Vagina (tissue), 2 donors: ENCODE measurements at regions not wholly inside any gene's neighbourhood (a gene's known extent, or its start where the extent isn't known, plus 50 kb on each side); places are given as distances from the start of the nearest gene placed in this dataset.
A peak's percentile ranks its signal among the peaks of the same experiment; 100 is the strongest.

Experiments used
- DNase-seq, 2 donors: peaks; one replicate each; pipeline ENCODE4 v3.0.0-alpha.2; 2017; ENCODE audit errors: extremely low spot score in 2 of 2
- H3K27ac ChIP-seq: fragments of 200-600 bp; sonication (generic); one replicate; pipeline ENCODE4 v1.5.1; 2019
- H3K27me3 ChIP-seq: fragments of 200-600 bp; sonication (generic); one replicate; pipeline ENCODE4 v1.5.1; 2019
- H3K36me3 ChIP-seq, 2 donors: fragments of 200-600 bp; sonication (generic); one replicate each; pipeline ENCODE4 v1.5.1; 2017 to 2019
- H3K4me1 ChIP-seq: fragments of 200-600 bp; sonication (generic); one replicate; pipeline ENCODE4 v1.5.1; 2019
- H3K4me3 ChIP-seq, 2 donors: fragments of 200-600 bp; sonication (generic); 1 replicate in 1 of 2; 2 replicates in 1 of 2; pipeline ENCODE4 v1.5.1; 2016 to 2019
- H3K9me3 ChIP-seq: fragments of 200-600 bp; sonication (generic); one replicate; pipeline ENCODE4 v1.5.1; 2019
- POLR2A ChIP-seq, 2 donors: fragments of 450-650 bp; IDR thresholded peaks; one replicate each; pipeline ENCODE4 v1.6.1; 2017; ENCODE audit warnings: antibody characterized with exemption in 2 of 2, mild to moderate bottlenecking in 2 of 2, moderate library complexity in 2 of 2
- POLR2AphosphoS5 ChIP-seq, 2 donors: sonication (generic); formaldehyde crosslinking; IDR thresholded peaks; one replicate each; pipeline ENCODE4 v1.9.0; 2017; ENCODE audit warnings: antibody characterized with exemption in 2 of 2, mild to moderate bottlenecking in 2 of 2, low read depth in 1 of 2; ENCODE audit not compliant: insufficient read depth in 1 of 2
- intact Hi-C: fragments of 100-400 bp; cut with DNase I; formaldehyde crosslinking; loops from one replicate; pipeline ENCODE4 v1.15.1; 2023
- TF ChIP-seq, protein P1 (sequence below), 3 experiments: fragments of 450-650 bp in 2 of 3; fragments of 200-600 bp in 1 of 3; sonication (generic) in 1 of 3; IDR thresholded peaks; one replicate each; pipeline ENCODE4 v1.5.1; 2017 to 2019; ENCODE audit warnings: antibody characterized with exemption in 3 of 3, mild to moderate bottlenecking in 2 of 3, moderate library complexity in 2 of 3

DNA sequence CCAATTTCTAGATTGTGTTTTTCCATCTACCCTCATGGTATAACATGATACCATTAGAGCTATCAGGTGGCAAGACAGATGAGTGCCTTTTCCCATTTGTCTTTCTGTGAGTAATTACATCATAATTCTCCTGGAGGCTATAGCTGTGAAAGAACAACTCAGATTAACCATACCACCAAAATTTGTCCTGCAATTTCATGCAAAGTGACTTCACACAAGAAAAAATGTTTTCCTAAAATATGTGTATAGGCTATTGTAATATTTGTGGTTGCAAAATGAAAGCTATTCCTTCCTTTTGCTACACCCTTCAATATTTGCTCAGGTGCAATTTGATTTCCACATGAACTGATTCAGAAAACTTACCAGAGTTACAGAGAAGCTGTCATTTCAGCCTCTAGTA, 547.7 kb upstream of the ID4 start:
- no peaks in the 10 kb centered on the region for H3K9me3 ChIP-seq
- TF ChIP-seq, protein P1, sequence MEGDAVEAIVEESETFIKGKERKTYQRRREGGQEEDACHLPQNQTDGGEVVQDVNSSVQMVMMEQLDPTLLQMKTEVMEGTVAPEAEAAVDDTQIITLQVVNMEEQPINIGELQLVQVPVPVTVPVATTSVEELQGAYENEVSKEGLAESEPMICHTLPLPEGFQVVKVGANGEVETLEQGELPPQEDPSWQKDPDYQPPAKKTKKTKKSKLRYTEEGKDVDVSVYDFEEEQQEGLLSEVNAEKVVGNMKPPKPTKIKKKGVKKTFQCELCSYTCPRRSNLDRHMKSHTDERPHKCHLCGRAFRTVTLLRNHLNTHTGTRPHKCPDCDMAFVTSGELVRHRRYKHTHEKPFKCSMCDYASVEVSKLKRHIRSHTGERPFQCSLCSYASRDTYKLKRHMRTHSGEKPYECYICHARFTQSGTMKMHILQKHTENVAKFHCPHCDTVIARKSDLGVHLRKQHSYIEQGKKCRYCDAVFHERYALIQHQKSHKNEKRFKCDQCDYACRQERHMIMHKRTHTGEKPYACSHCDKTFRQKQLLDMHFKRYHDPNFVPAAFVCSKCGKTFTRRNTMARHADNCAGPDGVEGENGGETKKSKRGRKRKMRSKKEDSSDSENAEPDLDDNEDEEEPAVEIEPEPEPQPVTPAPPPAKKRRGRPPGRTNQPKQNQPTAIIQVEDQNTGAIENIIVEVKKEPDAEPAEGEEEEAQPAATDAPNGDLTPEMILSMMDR (IDR thresholded peaks at IDR 0.05) = no peak
- TF ChIP-seq POLR2AphosphoS5 (IDR thresholded peaks at IDR 0.05; ENCODE audit: insufficient read depth in 1 of 2, low read depth in 1 of 2) (no peak), POLR2A (IDR thresholded peaks at IDR 0.05) (no peak)
- H3K4me1 ChIP-seq = no peaks in the 10 kb centered on the region
- no peak overlapping the region for H3K27ac ChIP-seq
- H3K4me3 ChIP-seq = no peak overlapping the region
- no peaks in the 10 kb centered on the region for H3K36me3 ChIP-seq
- no peaks in the 10 kb centered on the region for H3K27me3 ChIP-seq
- DNase-seq = no peak
- intact Hi-C loops = no loop called here

DNA sequence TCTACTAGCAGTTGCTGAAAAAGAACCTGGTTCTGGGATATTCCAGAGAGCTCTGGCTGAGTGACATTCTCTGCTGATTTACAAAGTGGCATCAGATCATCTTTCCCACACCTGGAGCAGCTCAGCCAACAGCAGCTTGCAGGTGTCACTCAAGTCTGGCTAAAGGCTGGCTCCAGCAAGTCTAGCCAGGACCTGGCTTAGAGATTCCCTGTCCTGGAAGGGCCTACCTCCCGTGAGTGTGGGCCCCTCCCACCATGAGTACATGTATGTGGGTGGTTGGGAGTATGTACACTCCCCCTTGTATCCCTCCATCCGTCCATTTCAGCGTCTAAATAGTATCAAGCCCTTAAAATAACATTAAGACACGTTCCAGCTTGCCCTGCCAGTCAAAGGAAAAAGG, 539.3 kb upstream of the ID4 start:
- H3K4me1 ChIP-seq = no peaks in the 10 kb centered on the region
- H3K9me3 ChIP-seq = no peaks in the 10 kb centered on the region
- H3K27me3 ChIP-seq = no peaks in the 10 kb centered on the region
- DNase-seq = no peak
- H3K36me3 ChIP-seq = no peaks in the 10 kb centered on the region
- H3K4me3 ChIP-seq = no peak overlapping the region
- TF ChIP-seq POLR2AphosphoS5 (IDR thresholded peaks at IDR 0.05; ENCODE audit: insufficient read depth in 1 of 2, low read depth in 1 of 2) = no peak
- intact Hi-C loops = no loop called here
- H3K27ac ChIP-seq = no peak overlapping the region

DNA sequence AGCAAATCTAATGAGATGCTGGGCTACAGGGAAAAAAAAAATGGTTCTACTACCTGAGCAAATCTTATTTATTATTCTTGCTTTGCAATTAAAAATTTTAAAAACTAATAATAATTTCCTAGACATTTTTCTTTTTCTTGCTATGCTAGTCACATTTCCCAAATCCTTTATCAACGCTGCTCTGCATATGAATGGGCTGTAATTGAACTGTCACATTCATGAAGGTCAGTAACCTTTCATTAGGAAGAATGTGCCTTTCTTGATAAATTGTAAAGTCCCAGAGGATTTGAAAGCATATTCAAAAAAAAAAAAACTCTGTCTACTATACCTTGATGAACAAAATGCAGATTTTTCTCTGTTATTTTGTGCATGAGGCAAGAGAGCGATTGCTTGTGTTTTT, 538.7 kb upstream of the ID4 start:
- H3K9me3 ChIP-seq = no peaks in the 10 kb centered on the region
- intact Hi-C loops = no loop called here
- peaks cover 4% of the 10 kb centered on the region for H3K4me1 ChIP-seq
- H3K36me3 ChIP-seq = no peaks in the 10 kb centered on the region
- H3K27me3 ChIP-seq = no peaks in the 10 kb centered on the region
- no peak overlapping the region for H3K27ac ChIP-seq
- DNase-seq = no peak
- no peak overlapping the region for H3K4me3 ChIP-seq
- TF ChIP-seq POLR2A (IDR thresholded peaks at IDR 0.05) = no peak
- TF ChIP-seq POLR2AphosphoS5 (IDR thresholded peaks at IDR 0.05; ENCODE audit: insufficient read depth in 1 of 2, low read depth in 1 of 2) = no peak
- TF ChIP-seq, protein P1 (IDR thresholded peaks at IDR 0.05) = no peak

DNA sequence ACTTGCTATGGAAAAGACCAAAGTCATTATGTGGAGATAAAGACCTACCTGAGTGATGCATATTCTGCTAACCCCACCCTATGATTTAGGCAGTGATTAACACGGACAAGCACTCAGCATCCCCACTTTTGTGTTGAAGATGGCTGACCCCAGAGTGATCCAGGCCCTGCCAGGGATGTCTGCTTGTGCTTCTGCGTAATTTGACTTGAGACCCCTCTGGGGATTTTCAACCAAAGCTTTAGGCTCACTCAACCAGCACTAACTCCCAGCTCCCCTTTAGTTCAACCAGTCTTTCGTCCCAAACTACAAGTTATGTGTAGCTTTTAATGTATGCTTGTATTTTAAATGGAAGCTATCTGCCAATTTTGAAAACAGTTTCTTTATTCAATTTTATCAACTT, 538.0 kb upstream of the ID4 start:
- no peak for DNase-seq

DNA sequence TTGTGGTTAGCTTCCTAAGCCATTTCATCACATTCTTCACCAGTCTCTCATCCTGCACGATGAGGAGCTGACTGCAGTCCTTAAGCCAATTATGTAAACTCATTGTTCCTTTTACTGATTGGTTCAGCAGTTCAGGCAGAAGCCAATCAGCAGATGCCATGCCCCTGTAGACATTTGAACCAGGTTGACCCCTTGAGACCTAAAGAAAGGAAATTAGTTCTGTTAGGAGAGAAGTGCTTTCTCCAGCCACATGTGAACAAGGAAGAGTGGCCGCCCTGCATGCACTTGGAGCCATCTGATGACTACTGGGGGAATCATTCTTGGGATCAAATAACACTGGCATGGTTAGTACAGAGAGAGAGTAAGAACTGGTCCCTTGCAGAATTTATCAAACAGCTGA, 535.2 kb upstream of the ID4 start:
- Histone ChIP-seq H3K9me3 (no peaks in the 10 kb centered on the region), H3K4me1 (peaks cover 4% of the 10 kb centered on the region), H3K27me3 (no peaks in the 10 kb centered on the region), H3K36me3 (no peaks in the 10 kb centered on the region), H3K27ac (no peak overlapping the region), H3K4me3 (no peak overlapping the region)
- TF ChIP-seq, protein P1 (IDR thresholded peaks at IDR 0.05) = no peak
- TF ChIP-seq POLR2AphosphoS5 (IDR thresholded peaks at IDR 0.05; ENCODE audit: insufficient read depth in 1 of 2, low read depth in 1 of 2) (no peak), POLR2A (IDR thresholded peaks at IDR 0.05) (no peak)
- no peak for DNase-seq
- intact Hi-C loops = no loop called here

More for the DNA sequence above, 538.0 kb upstream of the ID4 start:
- no peak overlapping the region for H3K4me3 ChIP-seq
- no peaks in the 10 kb centered on the region for H3K36me3 ChIP-seq
- intact Hi-C loops = no loop called here
- TF ChIP-seq POLR2A (IDR thresholded peaks at IDR 0.05) (no peak), POLR2AphosphoS5 (IDR thresholded peaks at IDR 0.05; ENCODE audit: insufficient read depth in 1 of 2, low read depth in 1 of 2) (no peak)
- TF ChIP-seq, protein P1 (IDR thresholded peaks at IDR 0.05) = no peak
- no peak overlapping the region for H3K27ac ChIP-seq
- H3K4me1 ChIP-seq = peaks cover 4% of the 10 kb centered on the region
- H3K9me3 ChIP-seq = no peaks in the 10 kb centered on the region
- no peaks in the 10 kb centered on the region for H3K27me3 ChIP-seq

DNA sequence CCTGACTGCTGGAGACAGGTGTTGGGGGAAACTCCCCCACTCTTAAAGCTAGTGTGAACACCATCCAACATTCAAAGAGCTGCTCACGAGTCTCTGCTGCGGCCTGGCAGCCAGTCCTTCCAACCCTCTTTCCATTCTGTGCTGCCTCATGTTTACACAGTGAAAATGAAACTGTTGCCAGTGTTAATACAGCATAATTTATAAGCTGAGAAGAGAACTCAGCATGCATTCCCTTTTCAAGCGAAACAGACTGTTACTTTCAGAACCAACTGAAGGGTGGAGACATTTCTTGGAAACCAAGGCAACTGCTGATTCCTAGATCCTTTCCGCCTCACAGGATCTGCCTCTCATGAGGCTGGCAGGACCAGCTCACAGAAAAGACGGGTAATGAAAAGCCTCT, 533.8 kb upstream of the ID4 start:
- peak overlapping the region; percentile 36 for H3K27ac ChIP-seq
- H3K27me3 ChIP-seq = no peaks in the 10 kb centered on the region
- H3K36me3 ChIP-seq = no peaks in the 10 kb centered on the region
- H3K9me3 ChIP-seq = no peaks in the 10 kb centered on the region
- no peak overlapping the region for H3K4me3 ChIP-seq
- TF ChIP-seq POLR2AphosphoS5 (IDR thresholded peaks at IDR 0.05; ENCODE audit: insufficient read depth in 1 of 2, low read depth in 1 of 2) (peak in 1 of 2 donors; percentile 32), POLR2A (IDR thresholded peaks at IDR 0.05) (no peak)
- intact Hi-C loops = no loop called here
- DNase-seq = no peak
- H3K4me1 ChIP-seq = peaks cover 4% of the 10 kb centered on the region
